Naive thymus-derived CD4-positive, alpha-beta T cell (primary cell): ENCODE measurements at regions not wholly inside any gene's neighbourhood (a gene's known extent, or its start where the extent isn't known, plus 50 kb on each side); places are given as distances from the start of the nearest gene placed in this dataset.

Source experiments
- ATAC-seq: fragments of 150-1000 bp; cut with Tn5 transposase; 2 replicates; pipeline ENCODE4 v1.10.0; 2021; ENCODE audit warnings: mild to moderate bottlenecking, moderate library complexity
- CTCF ChIA-PET: fragments of 350-600 bp; sonication (Branson Sonifier 250); formaldehyde crosslinking; loops from one replicate; lab custom pipeline; 2021; ENCODE audit warnings: antibody characterized with exemption; lab: Charles Lee
- POLR2A ChIA-PET: fragments of 350-600 bp; sonication (Branson Sonifier 250); formaldehyde crosslinking; loops from one replicate; lab custom pipeline; 2021; ENCODE audit warnings: antibody characterized with exemption, inconsistent platforms; lab: Charles Lee
- DNase-seq, 9 donors: peaks; one replicate each; pipeline versions ENCODE4 v3.0.0 to v3.0.0-alpha.2; 2020 to 2022; ENCODE audit warnings: mixed read lengths in 1 of 9
- H3K27ac ChIP-seq: one replicate; pipeline ENCODE4 v1.7.0; 2013; ENCODE audit warnings: mild to moderate bottlenecking, low read depth, low read length, moderate library complexity
- H3K27me3 ChIP-seq, 2 donors: one replicate each; pipeline ENCODE4 v1.7.0; 2013; ENCODE audit warnings: low read length in 2 of 2, mild to moderate bottlenecking in 2 of 2, moderate library complexity in 2 of 2; ENCODE audit not compliant: control insufficient read depth in 2 of 2, insufficient read depth in 2 of 2
- H3K36me3 ChIP-seq, 3 experiments: 1 replicate in 2 of 3; 2 replicates in 1 of 3; pipeline ENCODE4 v1.7.0; 2013; ENCODE audit warnings: low read length in 3 of 3, mild to moderate bottlenecking in 3 of 3, moderate library complexity in 1 of 3; ENCODE audit not compliant: insufficient read depth in 3 of 3, control insufficient read depth in 2 of 3
- H3K4me1 ChIP-seq, 2 donors: one replicate each; pipeline ENCODE4 v1.7.0; 2013; ENCODE audit warnings: low read length in 2 of 2, mild to moderate bottlenecking in 2 of 2, moderate library complexity in 1 of 2; ENCODE audit not compliant: control insufficient read depth in 2 of 2, insufficient read depth in 2 of 2
- H3K4me3 ChIP-seq: 2 replicates; pipeline ENCODE4 v1.7.0; 2013; ENCODE audit warnings: mild to moderate bottlenecking, low read length
- H3K9me3 ChIP-seq, 3 experiments: 1 replicate in 2 of 3; 2 replicates in 1 of 3; pipeline ENCODE4 v1.7.0; 2013; ENCODE audit warnings: low read length in 3 of 3; ENCODE audit not compliant: control insufficient read depth in 2 of 3
- H3K27ac Mint-ChIP-seq, 9 donors: one replicate each; pipeline ENCODE4 v1.8.0; 2020 to 2022; ENCODE audit warnings: mixed read lengths in 9 of 9, mild to moderate bottlenecking in 8 of 9, moderate library complexity in 5 of 9, inconsistent platforms in 2 of 9
- H3K27me3 Mint-ChIP-seq, 5 donors: one replicate each; pipeline ENCODE4 v1.8.0; 2021 to 2022; ENCODE audit warnings: mixed read lengths in 5 of 5, mild to moderate bottlenecking in 1 of 5
- H3K36me3 Mint-ChIP-seq, 5 donors: one replicate each; pipeline ENCODE4 v1.8.0; 2020 to 2022; ENCODE audit warnings: mixed read lengths in 5 of 5, mild to moderate bottlenecking in 3 of 5, inconsistent platforms in 1 of 5
- H3K4me1 Mint-ChIP-seq, 7 donors: one replicate each; pipeline ENCODE4 v1.8.0; 2020 to 2022; ENCODE audit warnings: mixed read lengths in 7 of 7, mild to moderate bottlenecking in 3 of 7, inconsistent platforms in 1 of 7
- H3K4me3 Mint-ChIP-seq, 10 donors: one replicate each; pipeline ENCODE4 v1.8.0; 2020 to 2022; ENCODE audit warnings: mild to moderate bottlenecking in 10 of 10, mixed read lengths in 10 of 10, moderate library complexity in 6 of 10, inconsistent platforms in 2 of 10
- H3K9me3 Mint-ChIP-seq, 11 donors: one replicate each; pipeline ENCODE4 v1.8.0; 2020 to 2022; ENCODE audit warnings: mixed read lengths in 11 of 11, mild to moderate bottlenecking in 4 of 11, inconsistent platforms in 1 of 11, moderate library complexity in 1 of 11
- intact Hi-C, 2 donors: fragments of 100-400 bp; cut with micrococcal nuclease; formaldehyde crosslinking; loops; one replicate each; pipeline ENCODE4 v1.15.1; 2023

- Histone ChIP-seq H3K36me3 (no peaks in the 10 kb centered on the region), H3K4me3 (no peak overlapping the region), H3K27ac (no peak overlapping the region), H3K9me3 (no peaks in the 10 kb centered on the region), H3K27me3 (no peaks in the 10 kb centered on the region), H3K4me1 (no peaks in the 10 kb centered on the region)
- ATAC-seq (no peak), DNase-seq (no peak)
- peaks cover 0 to 11% (median 3%) of the 10 kb centered on the region in 5 donors for H3K27me3 Mint-ChIP-seq
- H3K27ac Mint-ChIP-seq = no peak overlapping the region
- intact Hi-C loops = no loop called here
- peaks cover 0 to 18% (median 0%) of the 10 kb centered on the region in 11 donors for H3K9me3 Mint-ChIP-seq
- CTCF ChIA-PET = no interaction called here
- H3K4me3 Mint-ChIP-seq = no peak overlapping the region
- peaks cover 0 to 1% (median 0%) of the 10 kb centered on the region in 7 donors for H3K4me1 Mint-ChIP-seq
- POLR2A ChIA-PET = no interaction called here
- no peaks in the 10 kb centered on the region for H3K36me3 Mint-ChIP-seq
Observed at GRCh38 chr9:107685376-107685775, 195.8 kb upstream of the KLF4 start.

GRCh38 chr9:107684224-107684623 is 194.7 kb upstream of the KLF4 start:
- CTCF ChIA-PET = no interaction called here
- Histone ChIP-seq H3K9me3 (no peaks in the 10 kb centered on the region), H3K4me1 (no peaks in the 10 kb centered on the region), H3K27me3 (no peaks in the 10 kb centered on the region), H3K4me3 (no peak overlapping the region), H3K27ac (no peak overlapping the region), H3K36me3 (no peaks in the 10 kb centered on the region)
- no peak overlapping the region for H3K27ac Mint-ChIP-seq
- peak; percentile 37 for ATAC-seq
- no peaks in the 10 kb centered on the region for H3K36me3 Mint-ChIP-seq
- peaks cover 0 to 11% (median 2%) of the 10 kb centered on the region in 5 donors for H3K27me3 Mint-ChIP-seq
- H3K9me3 Mint-ChIP-seq = peaks cover 0 to 11% (median 0%) of the 10 kb centered on the region in 11 donors
- no peak for DNase-seq
- POLR2A ChIA-PET = no interaction called here
- intact Hi-C loops = no loop called here
- H3K4me1 Mint-ChIP-seq = peaks cover 0 to 1% (median 0%) of the 10 kb centered on the region in 7 donors
- H3K4me3 Mint-ChIP-seq = no peak overlapping the region

- intact Hi-C loops = no loop called here
- Mint-ChIP-seq H3K27me3 (peaks cover 0 to 11% (median 0%) of the 10 kb centered on the region in 5 donors), H3K36me3 (no peaks in the 10 kb centered on the region), H3K4me3 (no peak overlapping the region), H3K4me1 (peaks cover 0 to 1% (median 0%) of the 10 kb centered on the region in 7 donors), H3K27ac (no peak overlapping the region), H3K9me3 (peaks cover 0 to 8% (median 0%) of the 10 kb centered on the region in 11 donors)
- ChIA-PET CTCF (no interaction called here), POLR2A (no interaction called here)
- Histone ChIP-seq H3K27me3 (no peaks in the 10 kb centered on the region), H3K9me3 (no peaks in the 10 kb centered on the region), H3K4me1 (no peaks in the 10 kb centered on the region), H3K4me3 (no peak overlapping the region), H3K36me3 (no peaks in the 10 kb centered on the region), H3K27ac (no peak overlapping the region)
- DNase-seq (no peak), ATAC-seq (no peak)
Observed at GRCh38 chr9:107683566-107683965, 194.0 kb upstream of the KLF4 start.

- no peaks in the 10 kb centered on the region for H3K27me3 ChIP-seq
- DNase-seq (no peak), ATAC-seq (no peak)
- peaks cover 0 to 5% (median 0%) of the 10 kb centered on the region in 11 donors for H3K9me3 Mint-ChIP-seq
- H3K4me3 Mint-ChIP-seq = no peak overlapping the region
- POLR2A ChIA-PET = no interaction called here
- H3K4me1 Mint-ChIP-seq = peaks cover 0 to 1% (median 0%) of the 10 kb centered on the region in 7 donors
- intact Hi-C loops = no loop called here
- H3K36me3 Mint-ChIP-seq = no peaks in the 10 kb centered on the region
- H3K27me3 Mint-ChIP-seq = peaks cover 0 to 11% (median 0%) of the 10 kb centered on the region in 5 donors
- H3K9me3 ChIP-seq = no peaks in the 10 kb centered on the region
- H3K27ac Mint-ChIP-seq = no peak overlapping the region
- no peaks in the 10 kb centered on the region for H3K4me1 ChIP-seq
- no peak overlapping the region for H3K27ac ChIP-seq
- H3K36me3 ChIP-seq = no peaks in the 10 kb centered on the region
- CTCF ChIA-PET = no interaction called here
- no peak overlapping the region for H3K4me3 ChIP-seq
Observed at GRCh38 chr9:107681988-107682387, 192.4 kb upstream of the KLF4 start.

- no peaks in the 10 kb centered on the region for H3K36me3 Mint-ChIP-seq
- ChIA-PET POLR2A (no interaction called here), CTCF (no interaction called here)
- DNase-seq (no peak), ATAC-seq (peak; percentile 64)
- H3K27ac ChIP-seq = no peak overlapping the region
- H3K4me3 Mint-ChIP-seq = no peak overlapping the region
- H3K27ac Mint-ChIP-seq = no peak overlapping the region
- intact Hi-C loops = no loop called here
- H3K9me3 ChIP-seq = no peaks in the 10 kb centered on the region
- no peak overlapping the region for H3K4me3 ChIP-seq
- H3K4me1 Mint-ChIP-seq = no peaks in the 10 kb centered on the region
- peaks cover 0 to 6% (median 0%) of the 10 kb centered on the region in 5 donors for H3K27me3 Mint-ChIP-seq
- H3K36me3 ChIP-seq = no peaks in the 10 kb centered on the region
- H3K4me1 ChIP-seq = no peaks in the 10 kb centered on the region
- H3K9me3 Mint-ChIP-seq = peaks cover 0 to 9% (median 0%) of the 10 kb centered on the region in 11 donors
- H3K27me3 ChIP-seq = no peaks in the 10 kb centered on the region
Observed at GRCh38 chr9:107675351-107676259, 186.0 kb upstream of the KLF4 start.

- Mint-ChIP-seq H3K4me3 (no peak overlapping the region), H3K36me3 (no peaks in the 10 kb centered on the region), H3K4me1 (no peaks in the 10 kb centered on the region), H3K27me3 (peaks cover 0 to 6% (median 0%) of the 10 kb centered on the region in 5 donors), H3K27ac (no peak overlapping the region), H3K9me3 (peaks cover 0 to 9% (median 2%) of the 10 kb centered on the region in 11 donors)
- intact Hi-C loops = no loop called here
- no peaks in the 10 kb centered on the region for H3K27me3 ChIP-seq
- H3K36me3 ChIP-seq = no peaks in the 10 kb centered on the region
- ATAC-seq (peak; percentile 70), DNase-seq (no peak)
- no peak overlapping the region for H3K4me3 ChIP-seq
- H3K9me3 ChIP-seq = no peaks in the 10 kb centered on the region
- no peak overlapping the region for H3K27ac ChIP-seq
- ChIA-PET CTCF (no interaction called here), POLR2A (no interaction called here)
- no peaks in the 10 kb centered on the region for H3K4me1 ChIP-seq
Observed at GRCh38 chr9:107674721-107675277, 185.2 kb upstream of the KLF4 start.
